HG03565 (cell line): ENCODE measurements at regions not wholly inside any gene's neighbourhood (a gene's known extent, or its start where the extent isn't known, plus 50 kb on each side); places are given as distances from the start of the nearest gene placed in this dataset.

ENCODE experiments used
- ATAC-seq: cut with Tn5 transposase; IDR thresholded peaks from one replicate; pipeline ENCODE4 v1.9.1; 2021; ENCODE audit warnings: mild to moderate bottlenecking, moderate library complexity; ENCODE audit not compliant: unreplicated experiment

- no peak for ATAC-seq
Measured at GRCh38 chr3:194986208-194987043, 284.5 kb downstream of the XXYLT1 start.

GRCh38 chr3:194987571-194988494, 283.1 kb downstream of the XXYLT1 start:
- no peak for ATAC-seq

DNA sequence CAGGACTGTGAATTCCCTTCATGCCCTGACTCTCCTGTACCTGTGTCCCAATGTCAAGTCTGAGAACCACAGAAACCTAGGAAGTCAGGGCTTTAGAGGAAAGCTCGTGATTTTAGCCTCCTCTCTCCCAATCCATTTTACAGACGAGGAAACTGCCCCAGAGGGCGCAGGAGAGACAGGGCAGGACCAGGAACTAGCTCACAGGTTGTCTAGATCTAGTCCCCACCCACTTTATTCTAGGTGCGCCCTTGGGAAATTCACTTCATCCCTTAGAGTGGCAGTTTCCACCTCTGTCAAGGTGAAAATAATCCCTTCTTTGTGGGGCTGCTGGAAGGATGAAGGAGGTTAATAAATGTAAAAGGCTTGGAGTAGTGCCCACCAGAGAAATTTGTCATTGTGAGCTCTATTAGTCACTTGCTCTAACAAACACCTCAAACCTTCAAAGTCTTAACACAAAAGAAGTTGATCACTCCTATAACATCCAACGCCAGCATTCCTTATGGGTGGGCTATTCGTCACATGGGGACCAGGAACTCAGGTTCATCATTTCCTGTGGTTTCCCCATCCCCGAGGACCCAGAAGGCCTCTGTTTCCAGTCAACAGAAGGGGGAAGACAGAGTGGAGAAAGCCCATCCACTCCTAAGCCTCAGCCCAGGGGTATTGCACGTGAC, 282.3 kb downstream of the XXYLT1 start:
- ATAC-seq, result no peak

- no peak for ATAC-seq
Measured at GRCh38 chr3:194989241-194989640, 281.7 kb downstream of the XXYLT1 start.

DNA sequence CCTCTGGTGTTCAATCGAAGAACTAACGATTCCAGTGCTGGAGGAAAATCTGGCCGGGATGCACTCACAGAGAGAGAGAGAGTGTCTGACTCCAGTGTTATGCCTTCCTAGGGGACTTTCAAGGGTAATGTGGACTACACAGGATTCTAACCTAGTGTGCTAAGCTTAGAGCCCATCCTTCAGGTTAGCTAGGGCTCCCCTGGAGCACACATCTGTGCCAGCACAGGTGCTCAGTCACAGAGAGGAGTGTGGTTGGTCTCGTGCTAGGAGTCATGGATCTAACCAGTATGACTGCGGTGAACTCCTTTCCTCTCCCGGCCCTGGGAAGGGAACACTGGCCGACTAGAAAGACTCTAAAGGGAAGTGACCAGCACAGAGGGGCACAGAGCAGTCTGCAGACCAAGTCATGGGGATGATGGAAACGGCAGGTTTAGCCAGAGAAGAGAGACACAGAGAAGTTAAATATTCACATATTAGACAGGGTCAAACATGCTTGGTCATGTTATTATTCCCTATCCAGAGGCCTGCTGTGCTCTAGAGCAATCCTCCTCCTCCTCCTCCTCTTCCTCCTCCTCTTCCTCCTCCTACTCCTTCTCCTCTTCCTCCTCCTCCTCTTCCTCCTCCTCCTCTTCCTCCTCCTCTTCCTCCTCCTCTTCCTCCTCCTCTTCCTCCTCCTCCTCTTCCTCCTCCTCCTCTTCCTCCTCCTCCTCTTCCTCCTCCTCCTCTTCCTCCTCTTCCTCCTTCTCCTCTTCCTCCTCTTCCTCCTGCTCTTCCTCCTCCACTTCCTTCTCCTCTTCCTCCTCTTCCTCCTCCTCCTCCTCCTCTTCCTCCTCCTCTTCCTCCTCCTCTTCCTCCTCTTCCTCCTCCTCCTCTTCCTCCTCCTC, 280.3 kb downstream of the XXYLT1 start:
- no peak for ATAC-seq

DNA sequence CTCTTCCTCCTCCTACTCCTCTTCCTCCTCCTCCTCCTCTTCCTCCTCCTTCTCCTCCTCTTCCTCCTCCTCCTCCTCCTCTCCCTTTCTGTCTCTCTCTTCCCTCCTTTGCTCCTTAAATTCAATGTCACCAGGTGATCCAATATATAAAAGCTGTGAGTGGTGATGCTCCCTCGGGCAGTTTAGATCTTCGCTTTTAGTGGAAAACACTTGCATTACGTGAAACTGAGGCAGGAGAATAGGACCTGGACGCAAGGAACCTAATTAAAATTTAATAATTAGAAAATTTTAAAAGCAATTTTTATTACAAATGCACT, 279.7 kb downstream of the XXYLT1 start:
- ATAC-seq, result no peak

DNA sequence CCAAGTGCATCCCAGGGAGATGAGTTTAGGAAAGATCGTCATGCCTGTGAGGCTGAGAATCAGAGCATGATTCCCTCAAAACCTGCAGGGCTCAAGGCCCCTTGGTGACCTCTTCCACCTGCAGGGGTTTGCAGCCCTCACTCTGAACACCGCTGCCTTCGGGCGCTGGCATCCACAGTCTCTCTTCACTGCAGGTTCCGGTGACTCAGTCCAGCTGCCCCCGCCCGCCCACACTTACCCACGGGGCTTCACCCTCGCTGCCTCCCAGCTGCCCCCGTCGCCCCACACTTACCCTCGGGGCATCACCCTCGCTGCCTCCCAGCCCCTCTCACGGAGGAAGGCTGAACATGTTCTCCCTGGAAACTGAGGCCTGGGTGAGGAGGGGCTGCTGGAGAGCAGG, 277.1 kb downstream of the XXYLT1 start:
- no peak for ATAC-seq

- no peak for ATAC-seq
Measured at GRCh38 chr3:194994551-194994981, 276.4 kb downstream of the XXYLT1 start.

- ATAC-seq, result no peak
Measured at GRCh38 chr3:194995334-194995733, 275.6 kb downstream of the XXYLT1 start.

- no peak for ATAC-seq
Measured at GRCh38 chr3:194995922-194996321, 275.0 kb downstream of the XXYLT1 start.

DNA sequence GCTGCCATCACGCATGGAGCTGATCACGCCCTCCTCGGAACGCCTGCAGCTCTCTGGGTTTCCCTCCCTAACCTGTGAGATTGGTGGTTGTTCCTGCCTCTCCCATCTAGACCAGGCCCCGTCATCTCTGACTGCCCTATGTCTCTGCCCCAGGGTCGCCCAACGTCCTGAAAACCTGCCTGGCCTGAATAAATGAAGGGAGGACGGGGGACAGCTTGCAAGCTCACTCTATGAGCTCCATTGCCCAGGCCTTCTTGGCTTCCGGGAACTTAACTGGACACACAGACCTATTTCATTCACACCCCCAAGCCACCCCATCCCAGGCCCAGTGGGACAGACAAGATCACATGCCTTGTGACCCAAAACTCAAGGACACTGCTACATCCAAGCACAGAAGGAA, 274.2 kb downstream of the XXYLT1 start:
- ATAC-seq, result no peak

- no peak for ATAC-seq
Measured at GRCh38 chr3:194998417-194998816, 272.5 kb downstream of the XXYLT1 start.

- ATAC-seq, result no peak
Measured at GRCh38 chr3:194998948-194999347, 272.0 kb downstream of the XXYLT1 start.

- no peak for ATAC-seq
Measured at GRCh38 chr3:194999491-194999890, 271.5 kb downstream of the XXYLT1 start.

DNA sequence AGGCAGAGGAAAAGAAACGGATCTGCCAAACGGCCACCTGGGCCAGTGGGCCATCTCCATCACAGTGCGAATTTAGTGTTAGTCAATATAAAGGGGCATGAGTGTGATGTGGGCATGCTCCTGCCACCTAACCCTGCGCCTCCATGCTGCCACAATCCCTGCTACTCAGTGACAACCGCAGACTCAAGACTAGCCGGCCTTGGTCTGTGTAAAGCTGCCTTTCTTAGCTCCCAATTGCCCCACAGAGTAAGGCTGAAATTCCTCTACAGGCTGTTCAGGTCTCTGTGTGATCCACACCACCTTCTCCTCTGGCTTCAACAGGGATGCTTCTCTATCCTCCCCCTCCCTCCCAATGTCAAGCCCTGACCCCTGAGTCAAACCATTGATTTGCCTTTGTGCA, 269.7 kb downstream of the XXYLT1 start:
- ATAC-seq, result no peak

DNA sequence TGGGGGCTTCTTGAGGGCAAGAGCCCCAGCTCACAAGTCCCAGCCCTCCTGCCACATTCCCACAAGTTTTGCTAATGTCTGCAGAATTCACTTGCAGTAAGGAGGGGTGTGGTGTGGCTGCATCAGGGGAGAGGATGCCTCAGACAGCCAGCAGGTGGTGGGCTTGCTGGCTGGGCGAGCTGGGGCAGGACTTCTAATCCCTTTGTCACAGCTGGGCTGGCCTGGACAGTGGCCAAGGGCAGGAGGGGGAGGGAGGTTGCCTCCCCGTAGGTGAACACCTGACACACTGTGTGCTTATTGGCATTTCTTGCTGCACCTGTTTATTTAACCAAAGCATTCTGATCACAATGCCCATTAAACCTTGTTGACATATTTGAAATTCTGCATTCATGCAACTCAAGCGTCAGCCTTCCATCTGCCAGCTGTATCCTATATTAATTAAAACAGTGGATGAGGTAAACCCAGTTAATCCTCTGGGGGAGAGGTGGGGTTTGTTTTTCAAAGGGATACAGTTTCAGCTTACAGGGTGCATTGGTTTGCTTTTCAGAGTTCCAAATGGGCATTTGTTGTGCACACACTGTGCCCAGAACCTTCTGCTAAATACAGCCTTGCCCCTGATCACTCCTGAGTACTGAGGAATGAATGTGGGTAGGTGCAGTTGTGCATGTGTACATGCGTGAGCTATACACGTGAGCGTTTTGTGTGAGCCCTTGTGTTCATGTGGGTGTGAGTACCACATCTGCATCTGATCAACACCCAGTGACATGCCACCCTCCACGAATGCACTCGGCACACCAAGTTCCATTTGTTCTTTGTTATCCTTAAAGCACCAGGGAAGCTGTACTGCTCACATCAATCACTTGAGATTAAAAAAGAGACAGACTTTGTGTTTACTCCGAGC, 268.7 kb downstream of the XXYLT1 start:
- ATAC-seq, result peak; percentile 56

GRCh38 chr3:195003006-195003892, 267.7 kb downstream of the XXYLT1 start:
- ATAC-seq, result no peak

DNA sequence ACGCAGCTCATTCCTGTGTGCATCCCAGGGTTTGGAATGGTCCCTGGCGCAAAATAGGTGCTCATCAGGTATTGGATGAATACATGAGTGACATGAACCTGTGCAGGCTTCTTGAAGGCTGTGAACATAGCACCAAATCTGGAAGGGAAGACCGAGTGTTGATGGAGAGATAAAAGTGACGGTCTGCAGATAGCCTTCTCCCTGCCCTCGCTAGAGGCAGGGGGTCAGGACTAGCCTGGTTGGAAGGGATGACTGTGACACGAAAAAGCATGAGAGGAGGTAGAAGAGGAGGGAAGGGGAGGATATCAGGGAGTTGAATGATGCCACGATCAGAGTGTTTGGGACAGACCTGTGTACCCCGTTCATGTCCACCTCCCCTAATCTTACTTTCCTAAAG, 267.1 kb downstream of the XXYLT1 start:
- ATAC-seq, result no peak
